Stimulated activated CD8-positive, alpha-beta memory T cell treated with anti-CD3 and anti-CD28 coated beads, Interleukin-15, amount 100 ng/mL, for 1 hour (primary cell): ENCODE measurements at regions not wholly inside any gene's neighbourhood (a gene's known extent, or its start where the extent isn't known, plus 50 kb on each side); places are given as distances from the start of the nearest gene placed in this dataset.
"Not testable (repeated sequence)": the region's sequence is repeated elsewhere in the genome, so short reads cannot be mapped to it uniquely, and the experiment has no call there.

Source experiments
- DNase-seq: peaks from one replicate; pipeline ENCODE4 v3.0.0-alpha.2; 2020; ENCODE audit warnings: low read depth

GRCh38 chr3:181987736-181988135 is 276.0 kb downstream of the SOX2 start:
- no peak for DNase-seq

GRCh38 chr3:181998828-181999227 is 287.1 kb downstream of the SOX2 start:
- DNase-seq: no peak

GRCh38 chr3:181999314-181999713 is 287.6 kb downstream of the SOX2 start:
- no peak for DNase-seq

- DNase-seq: no peak
Measured at GRCh38 chr3:182000447-182000846, 288.7 kb downstream of the SOX2 start.

- no peak for DNase-seq
Measured at GRCh38 chr3:182005219-182005618, 293.5 kb downstream of the SOX2 start.

- no peak for DNase-seq
Measured at GRCh38 chr3:182005701-182006100, 294.0 kb downstream of the SOX2 start.

GRCh38 chr3:182006431-182006830 is 294.7 kb downstream of the SOX2 start:
- no peak for DNase-seq

- no peak for DNase-seq
Measured at GRCh38 chr3:182007441-182007840, 295.7 kb downstream of the SOX2 start.

GRCh38 chr3:182018361-182018760 is 306.6 kb downstream of the SOX2 start:
- DNase-seq: no peak

GRCh38 chr3:182019926-182020325 is 308.2 kb downstream of the SOX2 start:
- no peak for DNase-seq

GRCh38 chr3:182023843-182024242 is 312.1 kb downstream of the SOX2 start:
- DNase-seq: no peak

GRCh38 chr3:182027366-182027765 is 315.6 kb downstream of the SOX2 start:
- DNase-seq: no peak

- no peak for DNase-seq
Measured at GRCh38 chr3:182028081-182028480, 316.4 kb downstream of the SOX2 start.

- not testable (repeated sequence) for DNase-seq
Measured at GRCh38 chr3:182034231-182034630, 322.5 kb downstream of the SOX2 start.

- no peak for DNase-seq
Measured at GRCh38 chr3:182035324-182035723, 323.6 kb downstream of the SOX2 start.

GRCh38 chr3:182036382-182036781 is 324.7 kb downstream of the SOX2 start:
- DNase-seq: no peak

GRCh38 chr3:182041668-182042291 is 330.1 kb downstream of the SOX2 start:
- no peak for DNase-seq

GRCh38 chr3:182045736-182046135 is 334.0 kb downstream of the SOX2 start:
- no peak for DNase-seq

GRCh38 chr3:182046166-182046764 is 334.5 kb downstream of the SOX2 start:
- DNase-seq: no peak

GRCh38 chr3:182050932-182051331 is 339.2 kb downstream of the SOX2 start:
- no peak for DNase-seq

- no peak for DNase-seq
Measured at GRCh38 chr3:182052332-182052731, 340.6 kb downstream of the SOX2 start.

GRCh38 chr3:182052757-182053156 is 341.0 kb downstream of the SOX2 start:
- no peak for DNase-seq

- DNase-seq: no peak
Measured at GRCh38 chr3:182058488-182058887, 346.8 kb downstream of the SOX2 start.

- no peak for DNase-seq
Measured at GRCh38 chr3:182063742-182064141, 352.0 kb downstream of the SOX2 start.
